B cell (primary cell): ENCODE measurements at regions not wholly inside any gene's neighbourhood (a gene's known extent, or its start where the extent isn't known, plus 50 kb on each side); places are given as distances from the start of the nearest gene placed in this dataset.

ENCODE experiments used
- ATAC-seq: fragments of 200-7000 bp; cut with Tn5 transposase; one replicate; pipeline ENCODE4 v1.10.0; 2021; ENCODE audit warnings: low read depth, mild to moderate bottlenecking, moderate number of reproducible peaks, moderate library complexity
- CTCF ChIA-PET: fragments of 350-600 bp; sonication (Branson Sonifier 250); formaldehyde crosslinking; loops from one replicate; lab custom pipeline; 2021; ENCODE audit warnings: antibody characterized with exemption, inconsistent platforms; lab: Charles Lee
- POLR2A ChIA-PET: fragments of 350-600 bp; sonication (Branson Sonifier 250); formaldehyde crosslinking; loops from one replicate; lab custom pipeline; 2021; ENCODE audit warnings: antibody characterized with exemption; lab: Charles Lee
- DNase-seq: peaks from one replicate; pipeline ENCODE4 v3.0.0; 2013
- H2AFZ ChIP-seq: 2 replicates; pipeline ENCODE4 v1.6.1; 2012; ENCODE audit warnings: mild to moderate bottlenecking, low read depth, low read length; ENCODE audit not compliant: insufficient read depth, poor library complexity, severe bottlenecking
- H3K27ac ChIP-seq, 2 donors: 1 replicate in 1 of 2; 2 replicates in 1 of 2; pipeline ENCODE4 v1.5.1; 2012 to 2013; ENCODE audit warnings: low read length in 2 of 2, mild to moderate bottlenecking in 2 of 2, moderate library complexity in 1 of 2
- H3K27me3 ChIP-seq, 4 experiments: fragments of 200-600 bp in 1 of 4; sonication (generic) in 1 of 4; replicated peaks in 1 of 4; 1 replicate in 2 of 4; 2 replicates in 2 of 4; pipeline versions ENCODE4 v1.6.1 to v1.7.0; 2013 to 2016; ENCODE audit warnings: low read length in 3 of 4, mild to moderate bottlenecking in 2 of 4, mixed read lengths in 1 of 4, moderate library complexity in 1 of 4; ENCODE audit not compliant: insufficient read depth in 4 of 4, control insufficient read depth in 3 of 4; ENCODE audit errors: control extremely low read depth in 1 of 4
- H3K36me3 ChIP-seq, 2 experiments: replicated peaks in 1 of 2; 1 replicate in 1 of 2; 2 replicates in 1 of 2; pipeline versions ENCODE4 v1.6.1 to v1.7.1; 2013; ENCODE audit warnings: low read length in 1 of 2; ENCODE audit not compliant: insufficient read depth in 2 of 2, control insufficient read depth in 1 of 2; ENCODE audit errors: control extremely low read depth in 1 of 2, extremely low read depth in 1 of 2
- H3K4me1 ChIP-seq, 2 donors: fragments of 200-600 bp in 1 of 2; sonication (generic) in 1 of 2; 1 replicate in 1 of 2; 2 replicates in 1 of 2; pipeline versions ENCODE4 v1.5.1 to v1.6.1; 2013 to 2017; ENCODE audit warnings: low read length in 2 of 2; ENCODE audit not compliant: control insufficient read depth in 2 of 2, insufficient read depth in 2 of 2
- H3K4me2 ChIP-seq: replicated peaks from 2 replicates; pipeline ENCODE3; 2012; ENCODE audit warnings: mild to moderate bottlenecking, low read depth, low read length; ENCODE audit not compliant: poor library complexity, severe bottlenecking
- H3K4me3 ChIP-seq, 5 experiments: fragments of 200-600 bp in 1 of 5; sonication (generic) in 1 of 5; 1 replicate in 3 of 5; 2 replicates in 2 of 5; pipeline versions ENCODE4 v1.5.1 to v1.7.0; 2011 to 2016; ENCODE audit warnings: low read length in 4 of 5, mild to moderate bottlenecking in 4 of 5, low read depth in 2 of 5, control low read depth in 1 of 5, moderate library complexity in 1 of 5; ENCODE audit not compliant: insufficient read depth in 1 of 5; ENCODE audit errors: control extremely low read depth in 1 of 5, extremely low read depth in 1 of 5
- H3K79me2 ChIP-seq: fragments of 200-600 bp; sonication (generic); one replicate; pipeline ENCODE4 v1.6.0; 2016; ENCODE audit warnings: low read length; ENCODE audit not compliant: control insufficient read depth, insufficient read depth
- H3K9ac ChIP-seq: fragments of 200-600 bp; sonication (generic); 2 replicates; pipeline ENCODE4 v1.6.1; 2017; ENCODE audit warnings: mild to moderate bottlenecking, low read length, moderate library complexity
- H3K9me3 ChIP-seq, 3 donors: one replicate each; pipeline versions ENCODE4 v1.6.1 to v1.7.1; 2013; ENCODE audit warnings: low read length in 2 of 3; ENCODE audit not compliant: control insufficient read depth in 2 of 3, insufficient read depth in 1 of 3; ENCODE audit errors: control extremely low read depth in 1 of 3
- H4K20me1 ChIP-seq: 2 replicates; pipeline ENCODE4 v1.6.0; 2012; ENCODE audit warnings: mild to moderate bottlenecking, low read length; ENCODE audit not compliant: insufficient read depth, control insufficient read depth, poor library complexity, severe bottlenecking
- H3K27ac Mint-ChIP-seq: one replicate; pipeline ENCODE4 v1.8.0; 2021; ENCODE audit warnings: mixed read lengths
- H3K27me3 Mint-ChIP-seq: one replicate; pipeline ENCODE4 v1.8.0; 2021; ENCODE audit warnings: mixed read lengths
- H3K4me1 Mint-ChIP-seq: one replicate; pipeline ENCODE4 v1.8.0; 2021; ENCODE audit warnings: mixed read lengths
- H3K4me3 Mint-ChIP-seq: one replicate; pipeline ENCODE4 v1.8.0; 2021; ENCODE audit warnings: mixed read lengths
- H3K9me3 Mint-ChIP-seq: one replicate; pipeline ENCODE4 v1.8.0; 2022; ENCODE audit warnings: mixed read lengths; ENCODE audit not compliant: insufficient read depth
- CTCF ChIP-seq: fragments of 200-600 bp; IDR thresholded peaks from one replicate; pipeline ENCODE4 v1.8.0; 2022; ENCODE audit warnings: antibody characterized with exemption, mild to moderate bottlenecking
- EZH2 ChIP-seq: IDR thresholded peaks from 2 replicates; pipeline ENCODE4 v1.6.1; 2012; ENCODE audit warnings: borderline replicate concordance, low read depth, mild to moderate bottlenecking, moderate library complexity, low read length; ENCODE audit not compliant: insufficient read depth, poor library complexity, severe bottlenecking
- WGBS: methylation state at CpG from one replicate; pipeline ENCODE4 v1.1.5; 2013; ENCODE audit warnings: missing lambda C conversion rate; ENCODE audit not compliant: insufficient coverage; 5-methylcytosine and 5-hydroxymethylcytosine counted together
- intact Hi-C: fragments of 100-400 bp; cut with micrococcal nuclease; formaldehyde crosslinking; loops from one replicate; pipeline ENCODE4 v1.10.0; 2022

GRCh38 chr9:78406933-78407332 lies 110.0 kb downstream of the PSAT1 start:
- WGBS: 91% methylated on average over 2 of the region's 2 CpGs
- ChIA-PET CTCF (no interaction called here), POLR2A (no interaction called here)

DNA sequence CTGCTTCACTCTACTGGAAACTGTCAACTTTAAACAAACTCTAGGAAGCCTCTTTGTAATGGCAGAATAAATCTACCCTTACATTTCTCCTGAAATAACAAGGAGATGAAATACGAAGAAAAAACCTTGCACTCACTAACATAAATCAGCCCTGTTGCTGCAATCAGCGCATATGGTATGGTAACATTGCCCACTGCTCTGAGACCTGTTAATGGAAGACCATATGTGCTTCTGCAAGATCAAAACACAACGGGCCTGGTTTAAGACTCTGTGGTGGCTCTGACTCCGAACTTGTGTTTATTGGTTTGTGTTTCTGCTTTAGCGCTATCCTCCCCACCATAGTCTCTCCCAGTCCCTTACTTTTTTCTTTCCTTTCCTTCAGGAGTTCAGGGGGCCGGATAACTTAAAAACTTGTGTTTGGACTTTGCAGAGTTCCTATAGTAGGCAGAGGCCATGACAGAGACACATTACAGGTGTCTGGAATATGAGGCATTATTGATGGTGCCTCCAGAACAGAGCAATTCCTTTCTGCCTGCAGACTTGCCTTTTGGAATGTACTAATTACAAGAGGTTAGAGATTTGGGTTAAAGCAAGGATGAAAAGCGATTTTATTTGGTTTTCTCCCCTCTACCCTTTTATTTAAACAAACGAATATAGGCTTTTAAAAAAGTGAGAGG lies 110.8 kb downstream of the PSAT1 start:
- POLR2A ChIA-PET: no interaction called here
- H3K9me3 Mint-ChIP-seq: no peaks in the 10 kb centered on the region
- H3K27me3 Mint-ChIP-seq: peaks cover 3% of the 10 kb centered on the region
- Histone ChIP-seq H3K9me3 (peaks cover 0 to 3% (median 0%) of the 10 kb centered on the region in 3 donors), H2AFZ (no peak overlapping the region), H3K4me2 (no peak overlapping the region), H3K4me1 (no peaks in the 10 kb centered on the region), H3K27me3 (no peaks in the 10 kb centered on the region), H3K79me2 (no peaks in the 10 kb centered on the region), H3K27ac (no peak overlapping the region), H3K4me3 (no peak overlapping the region), H3K36me3 (no peaks in the 10 kb centered on the region), H4K20me1 (no peaks in the 10 kb centered on the region), H3K9ac (no peak overlapping the region)
- WGBS: 93% methylated on average over 2 of the region's 8 CpGs
- no peak for DNase-seq
- no peaks in the 10 kb centered on the region for H3K4me1 Mint-ChIP-seq
- H3K4me3 Mint-ChIP-seq: no peak overlapping the region
- TF ChIP-seq EZH2 (no peak), CTCF (no peak)
- H3K27ac Mint-ChIP-seq: no peak overlapping the region
- ATAC-seq: no peak
- intact Hi-C loops: no loop called here
- CTCF ChIA-PET: no interaction called here

More at GRCh38 chr9:78406933-78407332, 110.0 kb downstream of the PSAT1 start:
- Mint-ChIP-seq H3K4me1 (no peaks in the 10 kb centered on the region), H3K9me3 (no peaks in the 10 kb centered on the region), H3K27ac (no peak overlapping the region), H3K4me3 (no peak overlapping the region), H3K27me3 (peaks cover 3% of the 10 kb centered on the region)
- H3K4me2 ChIP-seq: no peak overlapping the region
- H3K36me3 ChIP-seq: no peaks in the 10 kb centered on the region
- H3K4me3 ChIP-seq: no peak overlapping the region
- no peaks in the 10 kb centered on the region for H3K79me2 ChIP-seq
- peaks cover 0 to 3% (median 0%) of the 10 kb centered on the region in 3 donors for H3K9me3 ChIP-seq
- H4K20me1 ChIP-seq: no peaks in the 10 kb centered on the region
- TF ChIP-seq CTCF: no peak
- no peak for TF ChIP-seq EZH2
- H3K27ac ChIP-seq: no peak overlapping the region
- H3K27me3 ChIP-seq: no peaks in the 10 kb centered on the region
- intact Hi-C loops: no loop called here
- ATAC-seq (no peak), DNase-seq (no peak)
- no peak overlapping the region for H3K9ac ChIP-seq
- H3K4me1 ChIP-seq: no peaks in the 10 kb centered on the region
- no peak overlapping the region for H2AFZ ChIP-seq
